Limb (tissue), 2 donors: ENCODE measurements at regions not wholly inside any gene's neighbourhood (a gene's known extent, or its start where the extent isn't known, plus 50 kb on each side); places are given as distances from the start of the nearest gene placed in this dataset.

ENCODE experiments used
- DNase-seq, 2 donors: peaks; one replicate each; pipeline ENCODE4 v3.0.0-alpha.2; 2016; ENCODE audit errors: extremely low spot score in 2 of 2

GRCh38 chr12:92330654-92331053 lies 185.0 kb upstream of the BTG1 start:
- no peak for DNase-seq

GRCh38 chr12:92326877-92327276 lies 181.2 kb upstream of the BTG1 start:
- DNase-seq = no peak

- no peak for DNase-seq
Measured at GRCh38 chr12:92324849-92325500, 179.3 kb upstream of the BTG1 start.

GRCh38 chr12:92312463-92312964 lies 166.9 kb upstream of the BTG1 start:
- no peak for DNase-seq

GRCh38 chr12:92304371-92305055 lies 158.9 kb upstream of the BTG1 start:
- peak in 1 of 2 donors; percentile 36 for DNase-seq

- no peak for DNase-seq
Measured at GRCh38 chr12:92302041-92302829, 156.6 kb upstream of the BTG1 start.

- no peak for DNase-seq
Measured at GRCh38 chr12:92301356-92301755, 155.7 kb upstream of the BTG1 start.

- DNase-seq = no peak
Measured at GRCh38 chr12:92300777-92301176, 155.1 kb upstream of the BTG1 start.

GRCh38 chr12:92299744-92300143 lies 154.1 kb upstream of the BTG1 start:
- DNase-seq = no peak

- no peak for DNase-seq
Measured at GRCh38 chr12:92299344-92299743, 153.7 kb upstream of the BTG1 start.

GRCh38 chr12:92297932-92298696 lies 152.5 kb upstream of the BTG1 start:
- no peak for DNase-seq

- DNase-seq = no peak
Measured at GRCh38 chr12:92297405-92297804, 151.8 kb upstream of the BTG1 start.

- DNase-seq = no peak
Measured at GRCh38 chr12:92295523-92295922, 149.9 kb upstream of the BTG1 start.

- no peak for DNase-seq
Measured at GRCh38 chr12:92294676-92295440, 149.2 kb upstream of the BTG1 start.

- DNase-seq = no peak
Measured at GRCh38 chr12:92292016-92292415, 146.4 kb upstream of the BTG1 start.

GRCh38 chr12:92290886-92291285 lies 145.2 kb upstream of the BTG1 start:
- DNase-seq = no peak

GRCh38 chr12:92290350-92290695 lies 144.7 kb upstream of the BTG1 start:
- no peak for DNase-seq

- no peak for DNase-seq
Measured at GRCh38 chr12:92289629-92290349, 144.1 kb upstream of the BTG1 start.

- peak in 1 of 2 donors; percentile 29 for DNase-seq
Measured at GRCh38 chr12:92288561-92288960, 142.9 kb upstream of the BTG1 start.

GRCh38 chr12:92278378-92278828 lies 132.8 kb upstream of the BTG1 start:
- no peak for DNase-seq
